Effector CD8-positive, alpha-beta T cell (primary cell): ENCODE measurements at regions not wholly inside any gene's neighbourhood (a gene's known extent, or its start where the extent isn't known, plus 50 kb on each side); places are given as distances from the start of the nearest gene placed in this dataset.
"Not testable (repeated sequence)": the region's sequence is repeated elsewhere in the genome, so short reads cannot be mapped to it uniquely, and the experiment has no call there.

Experiments used
- DNase-seq: peaks from one replicate; lab custom pipeline; 2025; lab: John Stamatoyannopoulos, UW

DNA sequence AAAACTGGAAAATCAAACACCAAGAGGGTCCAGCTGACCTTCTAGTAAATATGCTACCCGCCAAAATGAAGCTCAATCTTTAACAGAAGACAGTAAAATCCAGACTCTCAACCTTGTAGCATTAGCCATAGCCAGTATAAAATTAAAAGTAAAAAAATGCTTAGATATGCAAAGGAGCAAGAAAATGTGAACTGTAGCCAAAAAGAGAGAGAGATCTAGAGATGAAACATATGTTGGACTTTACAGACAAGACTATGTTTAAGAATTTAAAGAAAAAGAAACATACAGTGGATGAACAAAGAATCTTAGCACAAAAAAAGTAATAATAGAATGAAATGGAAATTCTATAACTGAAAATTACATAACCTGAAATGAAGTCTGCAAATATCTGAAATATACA lies 344.5 kb downstream of the LRATD1 start:
- DNase-seq = no peak

DNA sequence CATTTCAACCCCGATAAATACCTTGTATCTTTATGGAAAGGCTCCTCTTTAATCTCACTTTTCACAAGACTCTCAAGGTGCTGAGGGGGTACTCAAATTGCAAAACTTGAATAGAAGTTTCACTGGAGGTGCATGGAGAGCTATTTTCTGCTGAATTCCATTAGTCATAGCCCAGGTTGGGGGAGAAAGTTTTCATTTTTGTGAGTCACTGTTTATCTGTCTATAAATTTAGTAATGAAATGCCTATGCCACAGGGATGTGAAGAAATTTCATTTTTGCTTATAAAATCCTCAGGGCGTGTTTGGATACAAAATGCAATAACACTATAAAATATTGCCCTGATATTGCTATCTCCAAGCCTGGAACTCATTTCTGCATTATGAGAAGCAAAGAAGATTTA lies 346.3 kb downstream of the LRATD1 start:
- DNase-seq = no peak

DNA sequence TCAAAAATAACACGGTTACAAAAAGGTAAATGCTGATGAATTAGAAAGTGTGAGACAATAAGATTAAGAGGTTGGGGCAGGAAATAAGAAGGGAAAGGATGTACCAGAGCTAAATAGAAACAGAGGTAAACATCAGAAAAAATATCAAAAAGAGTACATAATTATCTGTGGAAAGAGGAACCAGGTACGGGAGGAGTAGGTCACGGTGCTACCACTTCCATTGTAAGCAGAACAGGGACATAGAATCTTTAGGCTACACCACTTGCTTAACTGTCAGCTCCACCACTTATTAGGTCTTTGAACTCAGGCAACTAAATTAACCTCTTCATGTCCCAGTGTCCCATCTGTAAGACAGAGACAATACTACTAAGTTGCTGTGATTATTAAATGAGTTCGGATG lies 350.3 kb downstream of the LRATD1 start:
- no peak for DNase-seq

DNA sequence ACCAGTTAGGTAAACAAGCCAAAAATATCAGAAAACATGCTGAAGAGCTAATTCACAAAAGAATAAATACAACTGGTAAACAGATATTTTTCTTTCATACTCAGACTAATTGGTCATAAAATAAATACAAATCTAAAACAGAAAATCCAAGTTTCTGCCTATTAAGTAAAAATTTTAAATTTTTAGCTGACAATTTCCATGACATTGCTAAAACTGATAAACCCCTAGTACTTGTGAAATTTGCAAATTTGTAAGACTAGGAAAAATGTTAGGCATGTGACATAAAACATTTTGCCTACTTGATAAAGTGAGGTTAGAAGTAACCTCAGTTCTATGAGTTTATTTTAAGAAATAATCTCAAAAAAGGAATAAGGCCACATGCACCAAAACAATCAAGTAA lies 356.1 kb downstream of the LRATD1 start:
- DNase-seq = no peak

GRCh38 chr2:14991723-14992122 lies 359.2 kb downstream of the LRATD1 start:
- DNase-seq = no peak

GRCh38 chr2:14994721-14995120 lies 362.2 kb downstream of the LRATD1 start:
- no peak for DNase-seq

- no peak for DNase-seq
Measured at GRCh38 chr2:14996351-14997014, 364.0 kb downstream of the LRATD1 start.

DNA sequence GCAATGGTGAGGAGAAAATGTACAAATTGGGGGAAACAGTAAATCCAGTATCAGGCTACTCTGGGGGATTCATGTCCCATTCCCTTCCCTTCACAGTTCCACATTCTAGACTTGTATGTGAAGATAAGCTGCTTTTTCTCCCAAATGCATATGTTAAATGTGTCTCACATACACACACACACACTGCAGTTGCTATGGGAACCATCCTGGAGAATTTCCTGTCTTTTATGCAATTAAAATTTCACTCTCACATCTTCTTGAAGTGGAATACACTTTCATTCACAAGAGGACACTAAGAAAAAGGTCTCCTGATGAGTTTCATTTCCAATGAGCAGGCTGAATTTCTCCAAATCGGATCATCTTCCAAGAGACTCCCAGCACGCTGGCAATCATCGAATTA lies 366.0 kb downstream of the LRATD1 start:
- no peak for DNase-seq

DNA sequence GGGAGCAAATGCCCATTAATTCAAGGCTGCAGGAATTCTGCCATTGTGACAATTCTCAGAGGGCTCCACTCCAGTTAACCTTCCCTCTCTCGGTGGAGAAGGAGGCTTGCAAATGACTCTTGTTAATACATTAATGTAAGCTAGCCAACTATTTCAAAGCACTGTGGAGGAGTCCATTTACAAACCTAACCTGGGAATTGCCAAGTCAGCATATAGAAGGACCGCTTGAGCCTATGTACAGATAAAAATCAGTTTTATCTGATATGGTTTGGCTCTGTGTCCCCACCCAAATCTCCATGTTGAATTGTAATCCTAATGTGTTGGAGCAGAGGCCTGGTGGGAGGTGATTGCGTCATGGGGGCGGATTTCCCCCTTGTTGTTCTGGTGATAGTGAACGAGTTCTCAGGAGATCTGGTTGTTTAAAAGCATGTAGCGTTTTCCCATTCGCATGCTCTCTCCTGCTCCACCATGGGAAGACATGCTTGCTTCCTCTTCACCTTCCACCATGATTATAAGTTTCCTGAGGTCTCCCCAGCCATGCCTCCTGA lies 366.7 kb downstream of the LRATD1 start:
- DNase-seq = no peak

DNA sequence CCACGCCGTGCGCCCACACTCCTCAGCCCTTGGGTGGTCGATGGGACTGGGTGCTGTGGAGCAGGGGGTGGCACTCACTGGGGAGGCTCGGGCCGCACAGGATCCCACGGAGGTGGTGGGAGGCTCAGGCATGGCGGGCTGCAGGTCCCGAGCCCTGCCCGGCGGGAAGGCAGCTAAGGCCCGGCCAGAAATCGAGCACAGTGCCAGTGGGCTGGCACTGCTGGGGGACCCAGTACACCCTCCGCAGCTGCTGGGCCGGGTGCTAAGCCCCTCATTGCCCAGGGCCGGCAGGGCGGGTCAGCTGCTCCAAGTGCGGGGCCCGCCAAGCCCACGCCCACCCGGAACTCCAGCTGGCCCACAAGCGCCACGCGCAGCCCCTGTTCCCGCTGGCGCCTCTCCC lies 370.0 kb downstream of the LRATD1 start:
- DNase-seq = not testable (repeated sequence)

DNA sequence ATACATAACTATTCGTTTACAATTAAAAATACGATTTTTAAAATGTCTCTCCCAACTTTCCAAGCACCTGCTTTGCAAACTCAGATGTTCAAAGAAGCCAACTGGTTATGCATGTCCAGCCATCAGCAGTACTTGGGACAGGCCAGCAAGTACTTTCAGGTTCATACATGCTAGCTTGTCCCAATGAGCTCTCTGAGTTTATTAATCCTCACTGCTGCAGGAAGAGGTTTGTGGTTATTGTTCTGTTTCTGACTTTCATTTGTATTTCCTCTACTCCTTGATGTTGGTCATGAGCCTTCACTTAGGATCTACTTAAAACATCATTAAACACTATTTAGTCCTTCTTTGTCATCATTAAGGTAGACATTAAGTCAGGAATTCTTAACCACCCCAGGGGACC lies 374.1 kb downstream of the LRATD1 start:
- no peak for DNase-seq

GRCh38 chr2:15009681-15010080 lies 377.2 kb downstream of the LRATD1 start:
- no peak for DNase-seq

DNA sequence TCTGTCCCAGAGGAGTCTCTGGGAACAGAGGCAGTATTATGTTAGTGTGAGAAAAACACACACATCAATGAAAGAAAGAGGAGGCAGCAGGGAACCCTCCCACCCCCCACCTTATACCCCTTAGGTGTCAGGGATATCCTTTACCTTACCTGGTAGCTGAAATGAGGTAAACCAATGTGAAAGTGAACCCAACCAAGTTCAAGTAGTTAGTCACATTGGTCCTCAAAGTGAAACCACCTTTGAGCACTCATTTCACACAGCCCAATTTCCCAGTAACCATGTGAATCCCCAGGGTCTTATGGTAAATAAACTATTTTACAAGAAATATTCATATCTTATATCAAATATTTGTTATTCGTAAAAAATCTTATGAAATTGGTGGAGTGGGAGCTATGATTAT lies 377.8 kb downstream of the LRATD1 start:
- DNase-seq = no peak

DNA sequence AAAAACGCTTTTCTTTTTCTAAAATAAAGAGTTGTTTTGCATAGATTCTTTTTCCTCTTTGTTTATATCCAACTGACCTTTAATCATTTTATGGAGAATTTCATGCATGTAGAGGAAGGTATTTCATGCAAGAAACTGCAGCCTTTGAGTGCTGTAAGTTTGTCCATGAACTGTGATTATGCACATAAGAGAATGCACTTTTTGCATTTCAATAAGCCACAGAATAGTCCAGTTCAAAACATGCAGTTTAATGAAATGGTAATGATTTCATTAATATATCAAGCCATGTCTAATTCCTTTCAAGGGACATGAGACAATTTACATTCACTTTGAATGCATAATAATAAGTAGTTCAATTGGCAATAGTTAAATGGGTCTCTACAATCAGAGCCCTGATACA lies 386.3 kb downstream of the LRATD1 start:
- no peak for DNase-seq

- no peak for DNase-seq
Measured at GRCh38 chr2:15023221-15023620, 390.7 kb downstream of the LRATD1 start.

- DNase-seq = no peak
Measured at GRCh38 chr2:15028406-15028805, 395.9 kb downstream of the LRATD1 start.

DNA sequence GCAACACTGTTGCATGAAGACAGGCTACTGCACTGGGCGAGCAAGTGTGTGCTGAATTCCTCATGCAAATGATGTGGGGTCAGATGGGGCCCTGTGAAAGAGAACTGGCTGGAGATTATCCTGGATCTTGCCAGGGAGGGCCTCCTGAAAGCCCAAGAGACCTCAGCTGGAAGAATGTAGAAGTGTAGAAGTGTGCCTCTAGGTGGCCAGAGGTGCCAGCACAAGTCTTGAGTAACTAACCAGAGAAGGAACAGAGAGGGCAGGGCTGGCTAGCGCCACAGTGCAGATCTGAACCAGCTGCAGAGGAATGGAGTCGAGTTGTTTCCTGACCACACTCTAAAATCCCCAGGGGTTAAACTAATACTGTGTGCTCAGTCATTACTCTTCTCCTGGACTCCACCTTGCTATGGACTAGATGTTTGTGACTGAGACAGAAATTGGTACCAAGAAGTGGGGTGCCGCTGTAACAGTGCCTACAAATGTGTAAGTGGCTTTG lies 399.3 kb downstream of the LRATD1 start:
- DNase-seq = no peak

DNA sequence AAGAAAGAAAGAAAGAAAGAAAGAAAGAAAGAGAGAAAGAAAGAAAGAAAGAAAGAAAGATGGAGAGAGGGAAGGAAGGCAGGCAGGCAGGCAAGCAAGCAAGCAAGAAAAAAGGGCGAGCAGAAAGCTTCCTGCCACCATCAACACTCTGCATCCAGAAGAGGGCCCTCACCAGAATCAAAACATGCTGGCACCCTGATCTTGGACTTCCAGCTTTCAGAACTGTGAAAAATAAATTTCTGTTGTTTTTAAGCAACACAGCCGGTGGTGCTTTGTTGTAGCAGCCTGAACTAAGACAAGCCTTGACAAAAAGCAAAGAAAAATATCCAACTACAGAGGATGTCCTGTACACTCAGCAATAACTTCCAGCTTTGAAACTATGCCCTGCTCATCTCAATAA lies 401.7 kb downstream of the LRATD1 start:
- no peak for DNase-seq

GRCh38 chr2:15034860-15035259 lies 402.3 kb downstream of the LRATD1 start:
- DNase-seq = no peak

GRCh38 chr2:15038366-15039364 lies 406.1 kb downstream of the LRATD1 start:
- DNase-seq = no peak

- no peak for DNase-seq
Measured at GRCh38 chr2:15040429-15041084, 408.0 kb downstream of the LRATD1 start.

- DNase-seq = no peak
Measured at GRCh38 chr2:15041429-15041837, 408.9 kb downstream of the LRATD1 start.
